Breast epithelium (tissue), 3 donors: ENCODE measurements at regions not wholly inside any gene's neighbourhood (a gene's known extent, or its start where the extent isn't known, plus 50 kb on each side); places are given as distances from the start of the nearest gene placed in this dataset.

Experiments
- POLR2AphosphoS5 ChIP-seq, 3 donors: sonication (generic); formaldehyde crosslinking; IDR thresholded peaks; one replicate each; pipeline ENCODE4 v1.6.1; 2017; ENCODE audit warnings: antibody characterized with exemption in 3 of 3
- TF ChIP-seq, protein P1 (sequence below), 3 donors: fragments of 450-650 bp; IDR thresholded peaks; one replicate each; pipeline ENCODE4 v1.5.1; 2016 to 2017; ENCODE audit warnings: antibody characterized with exemption in 3 of 3, mild to moderate bottlenecking in 3 of 3, moderate library complexity in 3 of 3

DNA sequence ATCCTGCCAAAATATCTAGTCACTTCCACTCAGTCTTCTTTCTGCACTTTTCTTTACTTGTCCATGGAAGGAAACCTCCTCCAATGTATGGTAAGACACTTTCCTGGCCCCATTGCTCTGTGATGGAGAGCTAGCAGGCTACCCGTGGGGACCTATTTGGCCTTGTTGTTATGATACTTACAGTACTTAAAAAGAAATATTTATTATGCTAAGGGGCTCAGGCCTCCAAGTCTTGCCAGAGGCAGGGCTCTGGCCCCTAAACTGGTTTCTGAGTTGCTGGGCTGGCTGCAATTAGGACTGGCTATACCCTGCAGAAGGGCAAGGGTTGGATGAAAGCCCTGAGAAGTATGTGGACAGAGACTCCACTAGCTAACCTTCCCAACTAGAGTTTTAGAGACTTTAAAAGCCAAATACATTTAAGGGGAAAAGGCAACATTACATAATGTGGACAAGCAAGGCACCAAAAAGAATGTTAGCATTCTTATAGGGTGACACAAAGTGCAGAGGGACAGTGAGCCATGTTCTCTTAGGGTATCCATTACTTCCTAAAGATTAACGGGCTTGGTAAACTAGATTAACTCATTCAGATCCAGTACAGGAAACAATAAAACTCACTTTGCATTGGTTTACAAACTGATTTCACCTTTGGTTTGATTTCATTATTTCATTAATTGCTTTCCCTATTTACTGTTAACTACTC lies 84.9 kb upstream of the INHBA start:
- no peak for TF ChIP-seq POLR2AphosphoS5 (IDR thresholded peaks at IDR 0.05)
- TF ChIP-seq, protein P1, sequence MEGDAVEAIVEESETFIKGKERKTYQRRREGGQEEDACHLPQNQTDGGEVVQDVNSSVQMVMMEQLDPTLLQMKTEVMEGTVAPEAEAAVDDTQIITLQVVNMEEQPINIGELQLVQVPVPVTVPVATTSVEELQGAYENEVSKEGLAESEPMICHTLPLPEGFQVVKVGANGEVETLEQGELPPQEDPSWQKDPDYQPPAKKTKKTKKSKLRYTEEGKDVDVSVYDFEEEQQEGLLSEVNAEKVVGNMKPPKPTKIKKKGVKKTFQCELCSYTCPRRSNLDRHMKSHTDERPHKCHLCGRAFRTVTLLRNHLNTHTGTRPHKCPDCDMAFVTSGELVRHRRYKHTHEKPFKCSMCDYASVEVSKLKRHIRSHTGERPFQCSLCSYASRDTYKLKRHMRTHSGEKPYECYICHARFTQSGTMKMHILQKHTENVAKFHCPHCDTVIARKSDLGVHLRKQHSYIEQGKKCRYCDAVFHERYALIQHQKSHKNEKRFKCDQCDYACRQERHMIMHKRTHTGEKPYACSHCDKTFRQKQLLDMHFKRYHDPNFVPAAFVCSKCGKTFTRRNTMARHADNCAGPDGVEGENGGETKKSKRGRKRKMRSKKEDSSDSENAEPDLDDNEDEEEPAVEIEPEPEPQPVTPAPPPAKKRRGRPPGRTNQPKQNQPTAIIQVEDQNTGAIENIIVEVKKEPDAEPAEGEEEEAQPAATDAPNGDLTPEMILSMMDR (IDR thresholded peaks at IDR 0.05) = no peak
